NCI-H524 (cell line): ENCODE measurements at regions not wholly inside any gene's neighbourhood (a gene's known extent, or its start where the extent isn't known, plus 50 kb on each side); places are given as distances from the start of the nearest gene placed in this dataset.
"Not testable (repeated sequence)": the region's sequence is repeated elsewhere in the genome, so short reads cannot be mapped to it uniquely, and the experiment has no call there.

Source experiments
- DNase-seq, 2 experiments: peaks; one replicate each; lab custom pipeline; 2025; lab: John Stamatoyannopoulos, UW

DNA sequence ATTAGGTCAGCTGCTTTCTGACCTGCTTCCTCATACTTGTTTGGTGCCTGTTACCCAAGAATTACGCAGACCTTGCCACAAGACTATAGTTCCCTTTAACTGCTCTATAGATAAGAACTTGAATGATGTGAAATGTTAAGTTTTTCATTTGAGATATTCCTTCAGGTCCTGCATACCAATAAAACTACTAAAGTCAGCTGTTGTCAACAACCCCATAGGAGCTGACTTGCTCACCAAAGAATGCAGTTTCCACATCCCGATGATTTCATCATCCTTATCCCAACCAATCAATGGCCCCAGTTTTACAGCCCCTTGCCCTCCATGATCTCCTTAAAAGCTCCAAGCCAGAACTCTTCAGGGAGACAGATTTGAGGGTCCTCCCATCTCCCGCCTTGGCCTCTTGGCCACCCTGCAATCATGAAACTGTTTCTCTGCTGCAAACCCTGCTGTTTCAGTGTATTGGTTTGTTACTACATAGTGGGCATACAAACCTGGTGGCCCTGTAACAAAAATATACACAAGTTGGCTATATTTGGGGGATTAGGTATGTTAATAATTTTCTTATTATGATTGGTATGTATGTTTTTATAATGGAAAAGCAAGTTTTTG lies 396.3 kb upstream of the CHST9 start:
- DNase-seq, result no peak

DNA sequence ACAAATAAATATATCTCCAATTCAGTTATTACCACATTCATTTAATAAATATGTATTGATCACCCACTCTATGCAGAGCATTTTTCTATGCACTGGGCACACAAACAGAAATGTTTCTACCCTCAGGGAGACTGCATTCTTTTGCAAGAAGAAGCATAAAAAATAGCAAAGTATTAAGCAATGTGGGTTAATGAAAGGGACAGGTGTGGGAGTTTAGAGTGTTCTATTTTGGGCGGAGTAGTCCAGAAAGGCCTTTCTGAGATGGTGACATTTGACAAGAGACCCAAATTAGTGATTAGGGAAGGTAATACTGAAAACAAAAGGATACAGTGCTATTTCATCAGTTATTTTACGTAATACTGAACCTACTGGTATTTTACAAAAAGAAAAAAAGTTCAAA lies 394.3 kb upstream of the CHST9 start:
- no peak for DNase-seq

DNA sequence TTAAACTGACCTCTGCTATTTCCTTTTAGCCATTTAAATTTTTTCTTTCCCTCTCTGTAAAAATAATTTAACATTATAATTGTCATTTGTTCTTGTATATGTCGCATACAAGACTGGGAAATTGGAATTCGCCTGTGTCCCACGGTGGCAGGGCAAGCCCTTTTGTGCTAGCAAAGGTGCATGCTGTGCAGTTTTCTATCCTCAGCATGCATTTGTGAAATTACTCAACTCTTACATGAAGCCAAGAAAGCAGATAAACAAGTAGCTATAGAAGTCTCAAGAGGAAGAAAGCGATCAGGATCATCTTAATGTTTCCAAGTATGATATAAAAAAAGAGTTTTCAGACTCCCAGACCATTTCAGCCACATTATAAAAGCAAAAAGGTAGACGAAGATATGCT lies 392.6 kb upstream of the CHST9 start:
- DNase-seq, result no peak

DNA sequence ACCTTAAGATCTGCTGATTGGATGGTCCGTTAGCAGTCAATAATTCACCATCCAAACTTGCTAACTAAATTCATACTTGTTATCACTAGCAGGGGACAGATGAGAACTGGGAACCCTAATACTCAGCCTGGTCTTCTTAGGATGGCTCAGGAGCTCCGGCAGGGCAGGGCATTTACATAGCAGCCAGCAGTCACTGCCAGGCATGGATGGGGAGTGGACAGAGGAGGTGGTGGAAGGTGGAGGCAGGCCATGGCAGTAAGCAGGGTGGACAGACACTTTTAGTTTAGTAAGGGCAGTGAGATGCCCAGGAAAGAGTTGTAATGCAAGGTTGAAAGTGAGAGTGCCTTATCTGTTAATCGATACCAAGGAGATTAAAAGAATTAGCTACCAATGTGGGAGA lies 392.2 kb upstream of the CHST9 start:
- DNase-seq, result no peak

DNA sequence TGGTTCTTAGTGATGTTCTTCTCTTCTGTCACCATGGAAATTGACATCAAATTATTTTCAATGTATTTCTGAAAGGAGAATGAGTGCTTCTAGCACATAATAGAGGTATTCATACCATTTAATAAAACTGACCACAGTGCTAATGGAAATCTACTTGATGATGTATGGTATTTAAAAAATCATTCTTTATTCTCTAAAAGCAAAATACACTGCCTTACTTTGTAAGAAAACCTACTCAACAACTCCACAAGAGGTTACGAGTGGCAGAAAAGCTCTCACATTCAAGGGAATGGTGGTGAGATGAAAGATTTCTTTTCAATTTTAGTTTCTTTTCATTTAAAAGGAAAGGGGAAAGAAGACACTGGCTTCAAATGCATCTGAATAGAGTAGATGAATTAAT lies 382.3 kb upstream of the CHST9 start:
- DNase-seq, result no peak

DNA sequence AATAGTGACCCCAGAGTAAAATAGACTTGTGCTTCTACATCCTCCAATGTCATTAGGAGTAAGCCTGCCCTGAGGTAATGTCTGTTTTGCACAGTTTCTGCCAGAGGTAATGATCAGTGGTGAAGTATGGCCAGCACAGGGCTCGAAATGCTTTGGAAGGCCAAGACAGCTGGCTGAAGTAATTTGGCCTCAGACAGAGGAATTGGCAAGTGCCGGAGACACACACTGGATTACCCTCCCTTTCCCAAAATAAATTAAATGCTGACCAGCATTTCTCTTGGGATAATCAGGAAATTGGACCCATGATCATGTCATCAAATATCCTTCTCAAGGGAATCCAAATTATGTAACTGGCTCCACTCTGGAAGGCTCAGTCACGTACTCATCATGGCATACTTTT lies 379.0 kb upstream of the CHST9 start:
- no peak for DNase-seq

DNA sequence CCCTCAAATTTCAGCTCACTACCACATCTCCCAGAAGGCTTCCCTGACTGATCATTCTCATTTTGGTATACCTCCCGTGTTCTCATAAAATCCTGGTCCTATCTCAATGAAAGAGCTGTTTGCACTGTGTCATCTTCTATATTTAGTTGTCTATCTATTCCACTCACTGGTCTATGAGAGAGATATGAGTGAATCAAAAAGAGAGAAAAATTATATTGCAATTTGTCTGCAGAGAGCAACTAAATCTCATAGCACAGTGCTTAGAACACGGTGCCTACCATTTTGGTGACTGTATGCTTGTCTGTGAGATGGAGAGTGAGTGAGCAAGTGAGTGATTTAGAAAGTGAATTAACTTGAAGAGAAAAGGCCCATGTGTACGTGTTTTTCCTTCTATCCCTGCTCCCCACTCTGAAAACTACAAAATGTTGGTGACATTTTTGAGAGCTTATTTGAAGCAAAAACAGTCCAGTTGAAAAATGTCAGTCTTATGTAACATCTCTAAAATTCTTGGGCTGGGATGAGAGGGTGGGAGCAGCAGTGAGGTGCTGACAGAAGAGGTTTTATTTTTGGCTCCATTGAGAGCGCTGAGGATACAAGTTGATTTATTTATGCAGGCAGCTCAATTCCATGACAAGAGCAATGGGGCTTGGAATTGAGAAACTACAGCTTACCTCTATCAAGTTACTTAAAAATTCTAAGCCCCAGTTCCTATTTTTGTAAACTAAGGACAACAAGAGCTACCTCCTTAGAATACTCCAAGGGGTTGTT lies 373.5 kb upstream of the CHST9 start:
- no peak for DNase-seq

DNA sequence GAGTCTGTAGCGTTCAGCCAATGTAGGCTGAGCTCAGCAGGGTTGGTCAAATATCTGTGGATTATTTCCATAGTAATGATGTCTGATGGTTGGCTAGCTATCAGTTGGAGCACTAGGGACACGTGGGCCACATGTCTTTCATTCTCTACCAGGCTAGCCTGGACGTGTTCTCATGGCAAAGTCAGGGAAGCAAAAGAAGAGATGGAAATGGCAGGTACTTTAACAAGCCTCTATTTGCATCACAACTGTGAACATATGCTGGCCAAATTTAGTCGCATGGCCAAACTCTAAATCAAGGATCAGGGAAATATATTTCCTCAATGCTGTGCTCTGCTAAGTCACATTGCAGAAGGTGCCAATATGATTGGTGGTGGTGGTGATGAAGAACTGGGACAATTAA lies 371.6 kb upstream of the CHST9 start:
- no peak for DNase-seq

DNA sequence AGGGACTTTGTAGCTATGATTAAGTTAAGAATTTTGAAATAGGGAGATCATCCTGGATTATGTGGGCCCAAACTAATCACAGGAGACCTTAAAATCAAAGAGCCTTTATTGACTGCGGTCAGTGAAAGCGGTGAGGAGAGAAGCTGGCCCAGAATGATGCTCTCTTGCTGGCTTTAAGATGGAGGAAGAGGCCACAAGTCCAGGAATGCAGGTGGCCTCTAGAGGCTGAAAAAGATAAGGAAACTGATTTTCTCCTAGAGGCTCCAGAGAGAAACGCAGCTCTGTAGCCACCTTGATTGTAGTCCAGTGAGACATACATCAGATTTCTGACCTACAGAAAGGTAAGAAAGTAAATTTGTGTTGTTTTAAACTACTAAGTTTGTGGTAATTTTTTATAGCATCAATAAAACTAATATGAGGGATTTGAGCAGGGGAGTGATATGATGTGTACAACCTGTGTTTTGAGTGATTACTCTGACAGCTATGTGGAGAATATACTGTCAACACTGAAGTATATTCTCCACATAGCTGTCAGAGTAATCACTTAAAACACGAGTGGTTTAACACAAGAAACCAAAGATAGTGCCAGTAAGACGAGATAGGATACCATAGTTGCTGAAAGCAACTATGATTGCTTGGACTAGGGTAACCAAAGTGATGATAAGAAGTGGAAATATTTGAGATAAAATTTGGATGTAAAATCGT lies 364.4 kb upstream of the CHST9 start:
- no peak for DNase-seq

DNA sequence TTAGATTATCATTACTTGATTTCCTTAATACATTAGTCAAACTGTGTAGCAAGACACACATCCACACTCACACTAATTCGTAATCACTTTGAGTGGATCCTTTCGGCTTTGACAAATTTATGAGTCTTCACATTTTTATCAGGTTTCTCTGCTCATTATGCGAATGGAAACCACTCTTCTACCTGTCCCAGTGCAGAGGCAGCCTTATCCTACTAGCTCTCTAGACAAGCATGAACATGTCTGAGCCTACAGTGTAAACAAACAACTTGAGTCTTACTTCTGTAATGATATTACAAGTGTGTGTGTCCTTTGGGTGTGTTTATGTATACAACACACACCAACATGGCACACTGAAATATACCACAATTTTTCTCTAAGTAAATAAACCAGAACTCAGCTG lies 361.9 kb upstream of the CHST9 start:
- no peak for DNase-seq

DNA sequence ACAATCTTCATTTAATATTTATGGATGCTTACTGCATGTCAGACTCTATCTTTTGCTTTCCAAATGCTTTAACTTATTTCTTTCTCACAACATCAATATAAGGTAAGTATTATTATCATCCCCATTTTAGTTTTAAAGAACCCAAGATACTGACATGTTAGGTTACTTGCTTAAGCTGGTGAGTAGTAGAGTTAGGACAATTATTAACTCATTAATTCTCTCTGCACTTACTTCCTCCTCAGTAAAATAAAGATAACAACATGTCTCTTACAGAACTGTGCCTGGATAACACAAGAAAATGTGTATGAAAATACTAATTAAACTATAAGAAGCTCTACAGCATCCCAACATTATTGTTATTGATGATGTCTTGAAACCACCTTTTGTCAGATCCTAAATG lies 359.1 kb upstream of the CHST9 start:
- DNase-seq, result no peak

DNA sequence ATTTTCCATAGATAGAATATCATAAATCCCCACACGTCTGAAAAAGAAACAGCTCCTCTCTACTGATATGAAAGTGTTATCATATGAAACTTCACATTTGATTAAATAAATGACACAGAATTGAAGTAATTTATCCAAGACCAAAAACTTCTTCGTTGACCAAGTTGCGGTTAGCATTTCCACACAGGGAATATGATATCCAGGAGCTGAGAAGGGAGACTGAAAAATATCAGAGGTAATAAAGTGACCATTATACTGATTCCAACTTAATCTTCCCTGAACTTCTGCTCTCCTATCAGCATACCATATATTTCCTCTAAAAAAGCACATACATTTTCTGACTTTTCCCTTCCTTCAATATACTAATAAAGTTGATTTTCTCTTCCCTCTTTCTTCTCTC lies 356.2 kb upstream of the CHST9 start:
- DNase-seq, result no peak

DNA sequence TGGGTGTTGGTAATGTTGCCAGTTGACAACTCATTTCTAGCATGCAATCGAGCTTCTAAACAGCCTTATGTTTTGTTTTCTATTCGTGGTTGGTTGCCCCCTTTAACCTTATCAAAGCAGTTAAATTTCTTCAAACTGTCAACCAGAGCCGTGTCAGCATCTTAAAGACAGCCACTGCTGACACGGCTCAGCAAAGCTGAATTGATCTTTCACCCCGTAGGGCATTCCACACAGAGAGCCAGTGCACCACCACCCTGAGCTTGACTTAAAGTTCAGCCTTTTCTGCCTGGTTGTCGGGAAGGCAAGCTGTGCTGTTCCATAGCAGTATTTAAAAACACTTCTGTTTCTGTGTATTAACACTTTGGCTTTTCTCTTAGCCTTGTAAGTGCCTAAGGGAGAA lies 355.0 kb upstream of the CHST9 start:
- no peak for DNase-seq

DNA sequence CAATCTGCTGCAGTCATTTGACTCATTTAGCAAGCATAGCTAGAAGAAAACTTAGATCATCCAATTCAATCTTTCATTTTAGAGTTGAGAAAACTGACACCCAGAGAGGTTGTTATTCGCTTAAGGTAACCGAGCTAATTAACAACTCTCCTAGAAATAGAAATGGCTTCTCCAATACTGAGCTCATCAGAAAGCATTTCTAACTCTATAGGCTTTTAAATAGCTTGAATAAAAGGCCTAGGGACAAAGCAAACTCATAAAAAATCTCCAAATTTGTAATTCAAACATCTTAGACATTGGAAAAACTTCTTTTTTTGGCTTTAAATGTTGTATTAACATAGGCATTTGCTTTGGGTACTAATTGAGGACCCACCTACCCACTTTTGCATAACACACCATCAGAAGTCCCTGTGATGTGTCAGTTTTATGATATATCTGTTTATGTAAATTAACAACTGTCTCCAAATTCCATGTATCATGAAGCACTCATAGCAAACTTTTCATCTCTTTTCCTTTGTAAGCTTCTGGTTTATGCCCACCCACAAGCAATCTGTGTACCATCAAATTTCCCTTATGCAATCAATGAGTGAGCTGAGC lies 343.9 kb upstream of the CHST9 start:
- no peak for DNase-seq

DNA sequence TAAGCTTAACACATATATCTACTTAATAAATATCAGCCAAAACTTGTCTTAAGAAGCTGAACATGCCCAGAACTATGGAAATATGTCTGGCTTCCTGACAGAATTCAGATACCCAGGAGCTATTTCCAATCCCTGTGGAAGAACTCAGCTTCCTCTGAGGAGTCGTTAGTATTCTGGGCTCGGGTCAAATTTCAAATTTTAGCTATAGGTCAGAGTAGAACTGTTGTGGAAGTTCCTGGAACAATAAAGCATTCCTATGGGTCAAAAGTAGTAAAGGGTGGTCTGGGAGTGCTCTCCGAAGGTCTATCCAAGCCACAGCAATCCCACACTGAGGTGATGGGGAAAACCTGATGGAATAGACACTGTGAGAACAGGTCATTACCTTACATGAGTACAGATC lies 342.7 kb upstream of the CHST9 start:
- no peak for DNase-seq

DNA sequence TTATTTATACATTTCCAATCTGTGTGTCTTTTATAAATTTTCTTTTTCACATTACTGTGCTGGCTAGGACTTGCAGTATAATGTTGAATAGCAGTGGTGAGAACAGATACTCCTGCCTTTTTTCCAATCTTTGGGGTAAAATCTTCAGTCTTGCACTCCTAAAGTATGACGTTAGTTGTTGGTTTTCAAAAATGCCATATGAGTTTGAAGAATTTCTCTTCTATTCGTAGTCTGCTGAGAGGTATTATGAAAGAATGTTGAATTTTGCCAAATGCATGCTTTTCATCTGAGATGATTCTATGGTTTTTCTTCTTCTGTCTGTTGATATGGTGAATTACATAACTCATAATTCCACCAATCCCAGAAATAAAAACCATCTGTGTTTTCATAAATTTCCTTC lies 335.3 kb upstream of the CHST9 start:
- DNase-seq, result no peak

DNA sequence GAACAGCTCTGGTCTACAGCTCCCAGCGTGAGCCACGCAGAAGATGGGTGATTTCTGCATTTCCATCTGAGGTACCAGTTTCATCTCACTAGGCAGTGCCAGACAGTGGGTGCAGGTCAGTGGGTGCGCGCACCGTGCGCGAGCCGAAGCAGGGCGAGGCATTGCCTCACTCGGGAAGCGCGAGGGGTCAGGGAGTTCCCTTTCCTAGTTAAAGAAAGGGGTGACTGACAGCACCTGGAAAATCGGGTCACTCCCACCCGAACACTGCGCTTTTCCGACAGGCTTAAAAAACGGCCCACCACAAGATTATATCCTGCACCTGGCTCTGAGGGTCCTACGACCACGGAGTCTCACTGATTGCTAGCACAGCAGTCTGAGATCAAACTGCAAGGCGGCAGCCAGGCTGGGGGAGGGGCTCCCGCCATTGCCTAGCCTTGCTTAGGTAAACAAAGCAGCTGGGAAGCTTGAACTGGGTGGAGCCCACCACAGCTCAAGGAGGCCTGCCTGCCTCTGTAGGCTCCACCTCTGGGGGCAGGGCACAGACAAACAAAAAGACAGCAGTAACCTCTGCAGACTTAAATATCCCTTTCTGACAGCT lies 325.0 kb upstream of the CHST9 start:
- DNase-seq, result not testable (repeated sequence)

DNA sequence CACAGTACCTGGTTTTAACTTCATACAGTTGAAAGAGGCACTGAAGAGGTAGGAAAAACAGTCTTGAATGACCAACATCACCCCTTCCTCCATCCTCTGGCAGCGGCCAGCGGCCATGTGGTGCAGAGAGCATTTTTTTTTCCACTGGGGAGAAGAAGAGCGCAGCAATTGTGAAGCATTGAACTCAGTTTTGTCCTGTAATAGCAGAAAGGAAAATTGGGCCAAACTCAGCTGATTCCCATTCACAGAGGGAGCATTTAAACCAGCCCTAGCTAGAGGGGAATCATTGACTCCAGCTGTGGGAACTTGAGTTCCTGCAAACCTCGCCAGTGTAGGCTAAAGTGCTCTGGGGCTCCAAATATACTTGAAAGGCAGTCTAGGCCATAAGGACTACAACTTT lies 316.6 kb upstream of the CHST9 start:
- DNase-seq, result no peak

DNA sequence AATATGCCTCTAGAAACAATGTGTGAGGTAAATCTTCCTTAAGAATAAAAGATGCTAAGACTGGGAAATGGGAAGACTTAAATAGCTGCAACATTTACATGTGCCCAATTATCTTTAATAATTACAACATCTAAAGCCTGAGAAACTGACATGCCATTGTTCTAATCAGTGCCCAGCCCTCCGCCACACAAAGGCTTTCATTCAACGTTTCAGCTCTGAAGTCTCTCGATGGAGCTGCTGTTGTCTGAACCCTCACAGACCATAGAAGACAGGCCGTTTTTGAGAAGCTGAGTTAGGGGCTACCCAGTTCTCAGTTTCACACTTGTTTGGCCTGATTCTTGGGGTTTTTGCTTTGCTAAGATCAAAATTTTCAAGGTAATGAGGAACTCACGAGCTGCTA lies 315.4 kb upstream of the CHST9 start:
- no peak for DNase-seq

DNA sequence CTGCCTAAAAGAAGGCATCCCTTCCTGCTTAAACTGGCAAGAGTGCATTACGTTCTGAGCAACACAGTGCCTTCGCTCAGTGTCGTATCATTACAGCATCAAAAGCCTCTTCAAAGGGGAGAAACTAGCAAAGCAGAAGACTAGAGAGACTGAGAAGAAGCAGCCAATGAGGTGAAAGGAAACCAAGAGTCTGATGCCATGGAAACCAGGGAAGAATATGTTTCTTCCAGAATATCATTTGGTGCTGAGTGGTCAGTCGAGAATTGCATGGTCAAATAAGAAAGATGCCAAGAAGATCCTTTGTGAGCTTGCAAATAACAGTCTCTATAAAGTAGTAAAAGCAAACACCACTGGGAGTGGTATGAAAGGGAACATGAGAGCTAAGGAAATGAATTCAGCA lies 312.1 kb upstream of the CHST9 start:
- no peak for DNase-seq

DNA sequence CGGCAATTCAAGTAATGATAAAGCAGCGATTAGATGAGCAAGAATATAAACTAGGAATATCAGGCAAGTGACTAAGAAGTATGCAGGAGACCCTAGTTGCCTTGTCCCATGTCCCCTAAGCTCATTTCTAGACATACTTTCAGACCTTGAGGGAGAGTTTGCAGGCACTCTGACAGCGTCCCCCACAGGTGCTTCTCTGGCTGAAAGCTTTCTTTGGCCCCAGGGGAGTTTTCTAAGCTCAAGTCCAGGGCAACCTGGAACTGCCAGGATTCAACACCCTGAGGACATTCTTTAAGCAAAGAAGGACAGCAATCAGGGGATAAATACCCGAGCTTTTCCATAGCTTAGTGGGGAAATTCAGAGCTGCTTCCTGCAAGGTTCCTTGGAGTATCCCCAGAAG lies 308.1 kb upstream of the CHST9 start:
- no peak for DNase-seq

DNA sequence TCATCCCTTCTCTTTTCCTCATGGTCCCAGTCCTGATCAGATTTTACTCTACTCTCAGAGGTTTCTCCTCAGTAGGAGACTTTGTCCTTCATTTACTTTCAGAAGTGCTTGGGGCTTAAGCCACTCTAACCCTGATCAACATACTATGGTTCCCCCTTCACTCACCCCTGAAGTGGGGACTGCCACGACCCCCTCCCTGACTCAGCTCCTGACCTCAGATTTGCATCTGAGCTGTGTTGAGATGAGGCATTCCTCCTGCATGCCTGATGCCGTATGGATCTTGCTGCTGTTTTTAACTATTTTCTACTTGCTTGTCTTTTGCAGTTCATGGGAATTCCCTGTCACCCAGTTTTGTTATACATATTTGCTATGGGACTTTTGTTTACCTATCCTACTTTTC lies 306.7 kb upstream of the CHST9 start:
- DNase-seq, result no peak

DNA sequence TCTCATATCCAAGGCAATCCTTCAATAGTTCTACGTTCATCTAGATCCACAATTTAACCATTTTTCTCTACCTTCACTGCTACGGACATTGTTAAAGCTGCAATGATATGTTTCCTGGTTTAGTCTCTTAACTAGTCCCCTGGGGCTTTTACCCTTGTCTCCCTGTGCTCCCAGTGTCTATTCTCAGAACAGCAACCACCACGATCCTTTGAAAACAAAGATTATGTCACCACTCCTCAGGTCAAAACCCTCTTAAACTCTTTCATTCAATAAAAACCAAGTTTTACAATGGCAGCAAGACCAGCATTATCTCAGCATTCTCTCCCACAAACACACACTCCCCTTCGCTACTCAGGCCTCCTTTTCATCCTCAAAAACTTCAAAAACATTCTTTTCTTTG lies 298.2 kb upstream of the CHST9 start:
- DNase-seq, result no peak
